Activated CD4-positive, alpha-beta memory T cell treated with anti-CD3 and anti-CD28 coated beads, Interleukin-2, amount 10 ng/mL, durations not matched to agents 7 days and 5 days (primary cell): ENCODE measurements at regions not wholly inside any gene's neighbourhood (a gene's known extent, or its start where the extent isn't known, plus 50 kb on each side); places are given as distances from the start of the nearest gene placed in this dataset.

Experiments used
- CTCF ChIA-PET: fragments of 350-600 bp; sonication (Branson Sonifier 250); formaldehyde crosslinking; loops from one replicate; lab custom pipeline; 2021; ENCODE audit warnings: antibody characterized with exemption, inconsistent platforms; lab: Charles Lee
- POLR2A ChIA-PET: fragments of 350-600 bp; sonication (Branson Sonifier 250); formaldehyde crosslinking; loops from one replicate; lab custom pipeline; 2021; ENCODE audit warnings: antibody characterized with exemption; lab: Charles Lee
- DNase-seq: peaks from one replicate; pipeline ENCODE4 v3.0.0-alpha.2; 2020
- H3K27ac Mint-ChIP-seq: one replicate; pipeline ENCODE4 v1.8.0; 2021; ENCODE audit warnings: mild to moderate bottlenecking, mixed read lengths
- H3K27me3 Mint-ChIP-seq: one replicate; pipeline ENCODE4 v1.8.0; 2021; ENCODE audit warnings: mixed read lengths
- H3K36me3 Mint-ChIP-seq: one replicate; pipeline ENCODE4 v1.8.0; 2021; ENCODE audit warnings: low read depth, mixed read lengths
- H3K4me1 Mint-ChIP-seq: one replicate; pipeline ENCODE4 v1.8.0; 2021; ENCODE audit warnings: mixed read lengths
- H3K4me3 Mint-ChIP-seq: one replicate; pipeline ENCODE4 v1.8.0; 2021; ENCODE audit warnings: mild to moderate bottlenecking, mixed read lengths
- H3K9me3 Mint-ChIP-seq: one replicate; pipeline ENCODE4 v1.8.0; 2021; ENCODE audit warnings: mixed read lengths

- Mint-ChIP-seq H3K36me3 (peaks cover 5% of the 10 kb centered on the region), H3K9me3 (peaks cover 6% of the 10 kb centered on the region), H3K4me1 (peaks cover 15% of the 10 kb centered on the region), H3K4me3 (no peak overlapping the region), H3K27me3 (no peaks in the 10 kb centered on the region), H3K27ac (no peak overlapping the region)
- no peak for DNase-seq
- ChIA-PET CTCF (no interaction called here), POLR2A (no interaction called here)
Observed at GRCh38 chr6:105763866-105764265, 322.3 kb upstream of the PRDM1 start.

DNA sequence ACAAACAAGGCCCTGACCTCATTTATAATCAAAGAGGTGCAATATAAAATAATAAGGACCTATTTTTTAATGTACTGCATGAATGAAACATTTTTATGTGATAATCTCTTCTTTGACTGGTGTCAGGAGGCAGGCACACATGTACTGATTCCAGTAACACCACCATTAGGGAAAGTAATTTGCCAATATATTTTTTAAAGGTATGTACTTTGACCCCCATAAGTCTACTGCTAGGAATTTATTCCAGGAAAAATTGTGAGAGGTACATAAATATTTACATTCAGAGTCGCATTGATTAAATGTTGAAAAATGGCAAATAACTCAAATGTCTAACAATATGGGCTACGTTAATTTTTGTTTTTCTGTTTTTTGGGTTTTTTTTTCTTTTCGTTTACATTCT, 325.4 kb upstream of the PRDM1 start:
- no peak for DNase-seq
- H3K4me1 Mint-ChIP-seq: peaks cover 45% of the 10 kb centered on the region
- no peaks in the 10 kb centered on the region for H3K27me3 Mint-ChIP-seq
- no peak overlapping the region for H3K27ac Mint-ChIP-seq
- ChIA-PET POLR2A (no interaction called here), CTCF (no interaction called here)
- peaks cover 16% of the 10 kb centered on the region for H3K9me3 Mint-ChIP-seq
- H3K4me3 Mint-ChIP-seq: no peak overlapping the region
- H3K36me3 Mint-ChIP-seq: peaks cover 20% of the 10 kb centered on the region

DNA sequence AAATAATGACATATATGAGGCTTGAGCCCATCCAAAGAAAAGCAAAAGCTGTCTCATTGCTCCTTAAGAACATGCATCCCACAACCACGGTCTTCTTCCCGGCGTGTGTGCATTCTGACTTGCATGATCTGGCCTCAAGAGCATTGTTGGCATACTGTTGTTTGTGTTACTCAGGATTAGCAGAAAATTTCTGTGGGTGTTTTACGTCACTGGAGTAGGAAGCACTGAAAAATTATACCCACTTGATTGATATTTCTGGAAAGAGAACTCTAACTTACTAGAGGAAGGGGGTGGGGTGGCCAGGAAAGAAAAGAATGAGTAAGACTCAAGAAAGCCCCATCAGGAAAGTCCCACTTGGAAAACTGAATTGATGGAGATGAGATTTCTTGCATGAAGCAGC, 326.2 kb upstream of the PRDM1 start:
- Mint-ChIP-seq H3K9me3 (peaks cover 18% of the 10 kb centered on the region), H3K4me1 (peaks cover 48% of the 10 kb centered on the region), H3K27ac (no peak overlapping the region), H3K4me3 (no peak overlapping the region), H3K27me3 (no peaks in the 10 kb centered on the region), H3K36me3 (peaks cover 26% of the 10 kb centered on the region)
- no peak for DNase-seq
- ChIA-PET CTCF (no interaction called here), POLR2A (interaction anchor here (1.2 to 1.3 kb wide), 2 partner anchors 114 to 232 kb away, joined by 3 read pairs; no protein-coding TSS in a partner anchor)

DNA sequence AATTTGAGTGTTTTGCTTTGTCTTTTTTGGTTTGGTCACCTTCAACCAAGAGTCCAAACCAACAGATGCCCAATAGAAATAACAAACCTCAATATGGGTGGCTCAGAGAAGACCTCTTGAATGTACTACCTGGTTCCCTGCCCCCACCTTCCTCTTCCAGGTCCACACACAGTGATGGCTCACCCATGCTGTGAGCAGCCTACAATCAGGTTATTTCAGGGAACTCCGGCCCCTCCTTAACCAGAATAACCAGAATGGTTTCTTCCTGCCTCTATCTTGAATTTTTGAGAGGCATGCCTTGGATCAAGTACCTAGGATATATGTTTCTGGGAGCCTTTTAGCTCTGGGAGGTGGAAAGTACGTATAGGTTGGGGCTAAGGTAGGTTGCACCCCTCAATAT, 327.1 kb upstream of the PRDM1 start:
- Mint-ChIP-seq H3K27ac (no peak overlapping the region), H3K36me3 (peaks cover 26% of the 10 kb centered on the region), H3K4me1 (peaks cover 48% of the 10 kb centered on the region), H3K27me3 (no peaks in the 10 kb centered on the region), H3K9me3 (peaks cover 17% of the 10 kb centered on the region), H3K4me3 (no peak overlapping the region)
- no peak for DNase-seq
- CTCF ChIA-PET: interaction anchor here (0.9 kb wide), 1 partner anchor 12 kb away, joined by 3 read pairs; no protein-coding TSS in a partner anchor
- POLR2A ChIA-PET: interaction anchor here (0.9 to 1.3 kb wide), 5 partner anchors 51 to 233 kb away, joined by 3 to 6 read pairs (median 3); no protein-coding TSS in a partner anchor

GRCh38 chr6:105757512-105758200, 328.5 kb upstream of the PRDM1 start:
- ChIA-PET CTCF (no interaction called here), POLR2A (interaction anchor here (0.6 to 1.4 kb wide), 4 partner anchors 109 to 370 kb away, joined by 3 read pairs; no protein-coding TSS in a partner anchor)
- DNase-seq: peak; percentile 39
- Mint-ChIP-seq H3K4me3 (no peak overlapping the region), H3K27me3 (no peaks in the 10 kb centered on the region), H3K4me1 (peaks cover 55% of the 10 kb centered on the region), H3K27ac (peak overlapping the region; percentile 75), H3K9me3 (peaks cover 19% of the 10 kb centered on the region), H3K36me3 (peaks cover 26% of the 10 kb centered on the region)

DNA sequence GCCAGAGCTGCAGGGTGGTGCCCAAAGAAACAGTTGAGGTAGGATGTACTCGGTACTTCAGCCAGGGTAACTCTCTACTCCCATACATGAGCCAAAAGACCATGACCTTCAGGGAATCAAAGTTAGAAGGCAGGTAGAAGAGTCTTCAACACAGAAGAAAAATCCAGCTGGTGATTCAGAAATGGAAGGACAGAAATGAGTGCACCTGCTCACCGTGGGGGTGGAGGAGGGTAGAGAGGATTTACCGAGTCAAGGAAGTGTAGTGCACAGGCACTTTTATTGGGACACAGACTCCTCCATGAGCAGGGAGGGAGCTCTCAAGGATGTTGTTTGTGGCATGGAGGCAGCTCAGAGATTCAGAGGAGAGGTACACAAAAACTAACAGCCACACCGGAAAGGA, 330.3 kb upstream of the PRDM1 start:
- Mint-ChIP-seq H3K4me1 (peaks cover 59% of the 10 kb centered on the region), H3K27me3 (no peaks in the 10 kb centered on the region), H3K9me3 (peaks cover 27% of the 10 kb centered on the region), H3K36me3 (peaks cover 34% of the 10 kb centered on the region), H3K27ac (peak overlapping the region; percentile 9), H3K4me3 (no peak overlapping the region)
- ChIA-PET CTCF (no interaction called here), POLR2A (interaction anchor here (1.4 to 1.7 kb wide), 2 partner anchors 14 to 332 kb away, joined by 3 read pairs; no protein-coding TSS in a partner anchor)
- no peak for DNase-seq

DNA sequence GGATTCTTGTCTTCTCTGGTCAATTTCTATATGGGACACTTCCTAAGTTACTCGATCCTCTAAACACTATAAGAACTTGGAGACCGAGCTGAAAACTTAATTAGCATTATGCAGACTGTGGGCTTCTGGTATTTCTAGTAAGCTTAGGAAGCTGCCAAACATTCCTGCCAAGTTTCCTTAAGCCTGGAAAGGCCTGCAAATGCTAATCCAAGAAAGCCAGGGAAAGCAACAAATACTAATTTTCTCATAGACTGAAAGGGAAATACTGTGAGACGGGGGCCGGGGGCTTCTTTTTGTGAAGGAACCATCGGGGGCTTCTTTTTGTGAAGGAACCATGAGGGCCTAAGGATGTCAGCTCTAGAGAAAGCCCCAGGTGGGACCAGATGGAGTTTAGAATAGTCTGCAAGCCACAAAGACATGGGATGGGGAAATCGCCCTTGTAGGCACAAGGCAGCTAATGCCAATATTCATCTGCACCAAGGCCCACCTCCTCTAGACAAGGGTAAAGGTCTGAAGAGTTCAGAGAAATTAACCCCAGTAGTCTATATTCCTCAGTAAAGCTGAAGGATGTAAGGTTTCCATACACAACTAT, 332.4 kb upstream of the PRDM1 start:
- peaks cover 46% of the 10 kb centered on the region for H3K4me1 Mint-ChIP-seq
- no peak overlapping the region for H3K27ac Mint-ChIP-seq
- H3K36me3 Mint-ChIP-seq: peaks cover 29% of the 10 kb centered on the region
- ChIA-PET CTCF (interaction anchor here (0.7 kb wide), 2 partner anchors 30 to 174 kb away, joined by 3 read pairs; no protein-coding TSS in a partner anchor), POLR2A (no interaction called here)
- no peak overlapping the region for H3K4me3 Mint-ChIP-seq
- DNase-seq: no peak
- peaks cover 25% of the 10 kb centered on the region for H3K9me3 Mint-ChIP-seq
- no peaks in the 10 kb centered on the region for H3K27me3 Mint-ChIP-seq

DNA sequence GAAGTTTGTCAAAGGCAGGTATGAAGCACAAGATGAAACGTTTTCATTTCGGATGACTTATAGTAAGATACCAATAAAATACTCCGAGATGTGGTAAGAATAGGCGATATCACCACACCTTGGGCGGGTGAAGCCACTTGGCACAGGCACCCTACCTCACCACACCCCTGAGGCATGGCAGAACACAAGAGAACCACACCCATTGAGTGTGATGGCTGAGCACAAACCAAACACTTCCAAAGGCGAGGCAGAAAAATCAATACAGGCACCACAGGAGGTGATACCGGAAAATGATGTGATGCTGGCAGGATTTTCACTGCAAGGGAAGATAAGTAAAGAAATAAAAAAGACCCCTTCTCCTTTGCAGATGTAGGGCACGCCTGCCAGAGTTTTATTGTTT, 332.9 kb upstream of the PRDM1 start:
- ChIA-PET POLR2A (no interaction called here), CTCF (no interaction called here)
- Mint-ChIP-seq H3K36me3 (peaks cover 29% of the 10 kb centered on the region), H3K9me3 (peaks cover 25% of the 10 kb centered on the region), H3K27me3 (no peaks in the 10 kb centered on the region), H3K27ac (no peak overlapping the region), H3K4me1 (peaks cover 46% of the 10 kb centered on the region), H3K4me3 (no peak overlapping the region)
- DNase-seq: no peak

GRCh38 chr6:105750089-105750488, 336.0 kb upstream of the PRDM1 start:
- Mint-ChIP-seq H3K4me1 (peaks cover 42% of the 10 kb centered on the region), H3K27me3 (no peaks in the 10 kb centered on the region), H3K36me3 (peaks cover 8% of the 10 kb centered on the region), H3K4me3 (no peak overlapping the region), H3K27ac (no peak overlapping the region), H3K9me3 (peaks cover 12% of the 10 kb centered on the region)
- DNase-seq: no peak
- ChIA-PET CTCF (interaction anchor here (0.9 kb wide), 1 partner anchor 11 kb away, joined by 3 read pairs; no protein-coding TSS in a partner anchor), POLR2A (interaction anchor here (1.1 kb wide), 1 partner anchor 150 kb away, joined by 3 read pairs; no protein-coding TSS in a partner anchor)

DNA sequence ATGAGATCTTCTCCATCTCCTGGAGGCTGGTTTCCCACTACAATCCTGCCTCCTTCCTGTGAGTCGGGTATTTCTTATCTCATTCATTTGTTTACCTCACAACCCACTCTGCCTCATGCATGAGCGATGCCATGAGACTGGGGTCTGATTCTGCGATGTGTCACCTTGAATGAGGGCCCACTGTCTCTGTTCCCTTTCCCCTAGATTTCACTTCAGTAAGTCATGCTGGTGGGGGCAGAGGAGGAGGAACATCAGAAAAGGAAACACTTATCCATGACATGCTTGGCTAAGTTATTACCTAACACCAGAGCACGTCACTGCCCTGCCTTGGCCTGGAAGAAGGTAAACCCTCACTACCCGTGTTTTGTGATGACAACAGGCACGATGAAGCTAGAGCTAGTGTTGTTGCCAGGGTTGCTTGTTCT, 337.4 kb upstream of the PRDM1 start:
- no peak overlapping the region for H3K27ac Mint-ChIP-seq
- POLR2A ChIA-PET: no interaction called here
- H3K4me3 Mint-ChIP-seq: no peak overlapping the region
- H3K9me3 Mint-ChIP-seq: peaks cover 12% of the 10 kb centered on the region
- DNase-seq: no peak
- H3K4me1 Mint-ChIP-seq: peaks cover 55% of the 10 kb centered on the region
- CTCF ChIA-PET: no interaction called here
- H3K27me3 Mint-ChIP-seq: no peaks in the 10 kb centered on the region
- H3K36me3 Mint-ChIP-seq: peaks cover 8% of the 10 kb centered on the region

DNA sequence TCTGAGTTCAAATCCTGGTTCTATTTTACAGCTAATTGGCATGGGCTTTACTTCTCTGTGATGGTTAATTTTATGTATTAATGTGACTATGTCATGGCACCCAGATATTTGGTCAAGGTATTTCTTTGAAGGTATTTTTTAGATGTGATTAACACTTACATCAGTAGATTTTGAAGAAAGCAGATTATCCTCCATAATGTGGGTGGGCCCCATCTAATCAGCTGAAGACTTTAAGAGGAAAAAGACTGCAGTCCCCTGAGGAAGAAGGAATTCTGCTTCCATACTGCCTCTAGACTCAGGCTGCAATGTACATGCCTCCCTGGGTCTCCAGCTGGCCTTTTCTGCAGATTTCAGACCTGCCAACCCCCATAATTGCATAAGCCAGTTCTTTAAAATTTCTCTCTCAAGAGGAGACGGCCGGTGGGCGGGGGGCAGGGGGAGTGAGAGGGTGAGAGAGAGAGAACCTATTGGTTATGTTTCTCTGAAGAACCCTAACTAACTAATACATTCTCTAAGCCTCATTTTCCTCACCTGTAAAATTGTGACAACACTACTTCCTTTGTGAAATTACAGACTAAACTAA, 338.2 kb upstream of the PRDM1 start:
- POLR2A ChIA-PET: no interaction called here
- CTCF ChIA-PET: no interaction called here
- Mint-ChIP-seq H3K27ac (no peak overlapping the region), H3K27me3 (no peaks in the 10 kb centered on the region), H3K36me3 (peaks cover 13% of the 10 kb centered on the region), H3K4me1 (peaks cover 56% of the 10 kb centered on the region), H3K4me3 (no peak overlapping the region), H3K9me3 (peaks cover 13% of the 10 kb centered on the region)
- no peak for DNase-seq

DNA sequence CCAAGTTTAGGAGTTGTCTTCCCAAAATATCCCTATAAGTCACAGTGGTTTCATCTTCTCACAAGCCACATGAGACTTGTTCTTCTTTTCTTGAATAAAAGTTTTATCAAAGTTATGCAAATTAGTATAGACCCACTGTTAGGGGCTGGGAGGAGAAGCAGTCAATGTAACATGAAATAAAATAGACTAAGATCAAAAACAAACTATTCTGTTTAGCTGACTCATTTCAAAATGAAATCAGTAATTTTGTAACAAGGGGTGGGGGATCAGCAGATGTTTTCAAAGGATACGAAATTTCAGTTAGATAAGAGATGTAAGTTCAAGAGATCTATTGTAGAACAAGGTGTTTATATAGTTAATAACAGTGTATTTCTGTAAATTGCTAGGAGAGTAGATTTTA, 339.6 kb upstream of the PRDM1 start:
- H3K9me3 Mint-ChIP-seq: peaks cover 7% of the 10 kb centered on the region
- DNase-seq: no peak
- H3K36me3 Mint-ChIP-seq: peaks cover 12% of the 10 kb centered on the region
- no peaks in the 10 kb centered on the region for H3K27me3 Mint-ChIP-seq
- ChIA-PET POLR2A (interaction anchor here (1.1 to 1.7 kb wide), 2 partner anchors 246 to 247 kb away, joined by 5 to 9 read pairs; no protein-coding TSS in a partner anchor), CTCF (interaction anchor here (1.2 kb wide), 1 partner anchor 64 kb away, joined by 3 read pairs; no protein-coding TSS in a partner anchor)
- H3K27ac Mint-ChIP-seq: peak overlapping the region; percentile 24
- peaks cover 54% of the 10 kb centered on the region for H3K4me1 Mint-ChIP-seq
- H3K4me3 Mint-ChIP-seq: no peak overlapping the region

- Mint-ChIP-seq H3K4me3 (no peak overlapping the region), H3K27ac (peak overlapping the region; percentile 24), H3K36me3 (peaks cover 13% of the 10 kb centered on the region), H3K9me3 (peaks cover 7% of the 10 kb centered on the region), H3K4me1 (peaks cover 56% of the 10 kb centered on the region), H3K27me3 (no peaks in the 10 kb centered on the region)
- ChIA-PET CTCF (interaction anchor here (1.2 kb wide), 1 partner anchor 65 kb away, joined by 3 read pairs; no protein-coding TSS in a partner anchor), POLR2A (interaction anchor here (1.1 to 2.0 kb wide), 3 partner anchors 45 to 248 kb away, joined by 5 to 9 read pairs (median 5); no protein-coding TSS in a partner anchor)
- DNase-seq: no peak
Observed at GRCh38 chr6:105746130-105746505, 340.0 kb upstream of the PRDM1 start.
